Fibroblast of the aortic adventitia (primary cell): ENCODE measurements at regions not wholly inside any gene's neighbourhood (a gene's known extent, or its start where the extent isn't known, plus 50 kb on each side); places are given as distances from the start of the nearest gene placed in this dataset.

Experiments
- DNase-seq: peaks from one replicate; pipeline ENCODE4 v3.0.0-alpha.2; 2010; ENCODE audit warnings: low read depth
- H3K4me3 ChIP-seq: 2 replicates; pipeline ENCODE4 v1.5.1; 2011; ENCODE audit warnings: low read depth, mild to moderate bottlenecking, control low read depth, low read length, moderate library complexity
- TF ChIP-seq, protein P1 (sequence below): IDR thresholded peaks from 2 replicates; pipeline ENCODE4 v1.5.1; 2011; ENCODE audit warnings: mild to moderate bottlenecking, low read length, control low read depth, inconsistent platforms; ENCODE audit not compliant: insufficient read depth

DNA sequence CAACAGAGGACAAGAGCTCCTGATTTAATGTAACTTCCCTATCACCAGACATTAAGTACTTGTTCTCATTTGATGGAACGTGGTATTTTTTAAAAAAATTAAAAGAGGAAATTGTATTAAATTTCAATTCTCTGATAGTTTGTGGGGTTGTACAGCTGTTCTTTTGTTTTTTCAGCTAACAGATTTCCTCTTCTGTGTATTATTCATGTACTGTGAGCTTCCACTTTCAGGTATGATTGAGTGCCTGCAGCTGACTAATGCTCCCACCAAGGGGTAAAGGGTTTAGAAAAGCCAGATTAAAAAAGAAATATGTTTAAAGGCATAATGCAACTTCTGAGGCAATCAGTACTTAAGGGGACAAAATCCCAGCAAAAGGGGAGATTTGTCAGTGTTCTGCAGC, 117.7 kb upstream of the ACTBL2 start:
- TF ChIP-seq, protein P1, sequence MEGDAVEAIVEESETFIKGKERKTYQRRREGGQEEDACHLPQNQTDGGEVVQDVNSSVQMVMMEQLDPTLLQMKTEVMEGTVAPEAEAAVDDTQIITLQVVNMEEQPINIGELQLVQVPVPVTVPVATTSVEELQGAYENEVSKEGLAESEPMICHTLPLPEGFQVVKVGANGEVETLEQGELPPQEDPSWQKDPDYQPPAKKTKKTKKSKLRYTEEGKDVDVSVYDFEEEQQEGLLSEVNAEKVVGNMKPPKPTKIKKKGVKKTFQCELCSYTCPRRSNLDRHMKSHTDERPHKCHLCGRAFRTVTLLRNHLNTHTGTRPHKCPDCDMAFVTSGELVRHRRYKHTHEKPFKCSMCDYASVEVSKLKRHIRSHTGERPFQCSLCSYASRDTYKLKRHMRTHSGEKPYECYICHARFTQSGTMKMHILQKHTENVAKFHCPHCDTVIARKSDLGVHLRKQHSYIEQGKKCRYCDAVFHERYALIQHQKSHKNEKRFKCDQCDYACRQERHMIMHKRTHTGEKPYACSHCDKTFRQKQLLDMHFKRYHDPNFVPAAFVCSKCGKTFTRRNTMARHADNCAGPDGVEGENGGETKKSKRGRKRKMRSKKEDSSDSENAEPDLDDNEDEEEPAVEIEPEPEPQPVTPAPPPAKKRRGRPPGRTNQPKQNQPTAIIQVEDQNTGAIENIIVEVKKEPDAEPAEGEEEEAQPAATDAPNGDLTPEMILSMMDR, result no peak
- no peak overlapping the region for H3K4me3 ChIP-seq
- peak; percentile 16 for DNase-seq

DNA sequence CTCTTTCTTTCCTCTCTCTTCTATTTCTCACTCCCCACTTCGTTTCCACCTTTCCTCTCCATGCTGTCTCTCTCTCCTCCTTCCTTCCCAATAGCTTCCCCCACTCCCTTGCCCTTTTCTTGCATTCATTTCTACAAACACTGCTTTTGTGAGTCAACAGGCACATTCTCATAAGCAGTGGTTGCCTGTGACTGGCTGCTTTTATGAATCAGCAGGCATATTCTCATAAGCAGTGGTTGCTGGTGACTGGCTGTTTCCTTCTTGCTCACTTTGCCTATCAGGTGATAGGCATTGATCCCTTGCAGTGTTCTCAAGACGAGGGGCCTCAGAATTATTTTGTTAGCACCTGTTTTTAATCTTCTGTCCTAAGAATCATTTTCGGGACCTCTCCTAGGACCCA, 116.1 kb upstream of the ACTBL2 start:
- peak; percentile 72 for DNase-seq
- H3K4me3 ChIP-seq, result no peak overlapping the region
- TF ChIP-seq, protein P1, result no peak

- DNase-seq, result no peak
- no peak overlapping the region for H3K4me3 ChIP-seq
- TF ChIP-seq, protein P1, result no peak
Observed at GRCh38 chr5:57598097-57598496, 115.5 kb upstream of the ACTBL2 start.

GRCh38 chr5:57595523-57595991, 112.9 kb upstream of the ACTBL2 start:
- no peak overlapping the region for H3K4me3 ChIP-seq
- DNase-seq, result peak; percentile 28
- TF ChIP-seq, protein P1, result no peak

- TF ChIP-seq, protein P1, result no peak
- no peak overlapping the region for H3K4me3 ChIP-seq
- no peak for DNase-seq
Observed at GRCh38 chr5:57594436-57594835, 111.8 kb upstream of the ACTBL2 start.

- TF ChIP-seq, protein P1, result no peak
- H3K4me3 ChIP-seq, result no peak overlapping the region
- DNase-seq, result peak; percentile 91
Observed at GRCh38 chr5:57592236-57592635, 109.6 kb upstream of the ACTBL2 start.

- DNase-seq, result peak; percentile 66
Observed at GRCh38 chr5:57586649-57587048, 104.0 kb upstream of the ACTBL2 start.

More at GRCh38 chr5:57586649-57587048, 104.0 kb upstream of the ACTBL2 start:
- H3K4me3 ChIP-seq, result no peak overlapping the region
- TF ChIP-seq, protein P1, result no peak
